Transverse colon (tissue), 4 donors: ENCODE measurements at regions not wholly inside any gene's neighbourhood (a gene's known extent, or its start where the extent isn't known, plus 50 kb on each side); places are given as distances from the start of the nearest gene placed in this dataset.

Source experiments
- DNase-seq: peaks from one replicate; pipeline ENCODE4 v3.0.0-alpha.2; 2019
- H3K27ac ChIP-seq, 4 donors: fragments of 200-600 bp; sonication (generic); 2 replicates each; pipeline ENCODE4 v1.5.1; 2016 to 2018; ENCODE audit warnings: inconsistent platforms in 4 of 4
- H3K27me3 ChIP-seq: fragments of 200-600 bp; sonication (generic); 2 replicates; pipeline ENCODE4 v1.5.1; 2017; ENCODE audit warnings: inconsistent platforms
- H3K36me3 ChIP-seq, 4 donors: fragments of 200-600 bp; sonication (generic); 2 replicates each; pipeline ENCODE4 v1.5.1; 2017 to 2019; ENCODE audit warnings: inconsistent platforms in 4 of 4
- H3K4me1 ChIP-seq, 4 donors: fragments of 200-600 bp; sonication (generic); 2 replicates each; pipeline ENCODE4 v1.5.1; 2017 to 2020; ENCODE audit warnings: inconsistent platforms in 4 of 4
- H3K4me3 ChIP-seq, 4 donors: fragments of 200-600 bp; sonication (generic); 1 replicate in 1 of 4; 2 replicates in 3 of 4; pipeline versions ENCODE4 v1.5.1 to v1.6.1; 2017 to 2019; ENCODE audit warnings: inconsistent platforms in 4 of 4
- H3K9me3 ChIP-seq, 2 donors: fragments of 200-600 bp; sonication (generic); 2 replicates each; pipeline ENCODE4 v1.5.1; 2017 to 2019; ENCODE audit warnings: inconsistent platforms in 2 of 2
- EP300 ChIP-seq: sonication (generic); formaldehyde crosslinking; IDR thresholded peaks from one replicate; pipeline ENCODE4 v1.6.1; 2017; ENCODE audit warnings: antibody characterized with exemption, low read depth
- POLR2A ChIP-seq: fragments of 450-650 bp; IDR thresholded peaks from one replicate; pipeline ENCODE4 v1.6.1; 2016; ENCODE audit warnings: antibody characterized with exemption, mild to moderate bottlenecking, moderate library complexity
- POLR2AphosphoS5 ChIP-seq, 3 donors: sonication (generic); formaldehyde crosslinking; IDR thresholded peaks; one replicate each; pipeline ENCODE4 v1.6.1; 2016; ENCODE audit warnings: antibody characterized with exemption in 3 of 3
- WGBS, 2 donors: methylation state at CpG; one replicate each; pipeline ENCODE4 v1.1.5; 2018; ENCODE audit warnings: low coverage in 1 of 2; 5-methylcytosine and 5-hydroxymethylcytosine counted together
- in situ Hi-C, 4 donors: fragments of 200-750 bp; cut with MboI; loops; one replicate each; pipeline versions ENCODE4 v1.15.0 to v1.15.1; 2017; ENCODE audit warnings: low sequenced_read_pairs in 3 of 4, low pct_ligation_motif_present in 1 of 4, low pct_unique_long_range_greater_than_20kb in 1 of 4
- intact Hi-C: fragments of 100-400 bp; cut with DNase I; formaldehyde crosslinking; loops from one replicate; pipeline ENCODE4 v1.15.1; 2023; ENCODE audit warnings: low total_unique reads
- TF ChIP-seq, protein P1 (sequence below), 5 experiments: fragments of 200-600 bp in 3 of 5; fragments of 450-650 bp in 2 of 5; sonication (generic) in 3 of 5; IDR thresholded peaks; 1 replicate in 2 of 5; 2 replicates in 3 of 5; pipeline ENCODE4 v1.5.1; 2016 to 2017; ENCODE audit warnings: antibody characterized with exemption in 5 of 5, inconsistent platforms in 3 of 5, mild to moderate bottlenecking in 2 of 5, moderate library complexity in 1 of 5

DNA sequence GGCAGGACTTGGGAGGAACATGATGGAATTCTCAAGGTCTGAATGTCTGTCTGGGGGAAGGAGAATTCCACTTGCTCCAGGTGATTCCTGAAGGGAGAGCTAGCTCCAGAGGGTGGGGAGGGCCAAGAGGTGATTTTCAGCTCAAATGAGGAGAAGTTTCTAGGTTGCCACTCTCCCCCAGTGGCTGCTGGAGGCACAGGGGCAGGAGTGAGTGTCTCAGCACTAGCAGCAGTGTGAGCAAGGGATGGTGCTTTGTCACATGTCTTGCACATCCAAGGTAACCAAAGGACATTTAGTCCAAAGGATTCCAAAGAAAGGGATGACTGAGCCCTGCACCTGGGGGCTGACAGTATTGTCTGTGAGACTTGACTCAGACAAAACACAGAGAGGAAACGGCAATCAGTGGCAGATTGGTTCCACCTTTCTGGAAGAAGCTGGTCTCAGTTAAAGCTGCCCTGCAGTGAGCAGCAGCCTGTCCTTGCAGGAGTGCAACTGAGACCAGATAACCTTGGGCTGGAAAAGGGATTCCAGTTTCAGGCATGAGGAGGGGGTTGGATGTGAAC, 51.2 kb upstream of the PCBD1 start:
- no peak overlapping the region for H3K4me3 ChIP-seq
- TF ChIP-seq POLR2A: no peak
- TF ChIP-seq, protein P1, sequence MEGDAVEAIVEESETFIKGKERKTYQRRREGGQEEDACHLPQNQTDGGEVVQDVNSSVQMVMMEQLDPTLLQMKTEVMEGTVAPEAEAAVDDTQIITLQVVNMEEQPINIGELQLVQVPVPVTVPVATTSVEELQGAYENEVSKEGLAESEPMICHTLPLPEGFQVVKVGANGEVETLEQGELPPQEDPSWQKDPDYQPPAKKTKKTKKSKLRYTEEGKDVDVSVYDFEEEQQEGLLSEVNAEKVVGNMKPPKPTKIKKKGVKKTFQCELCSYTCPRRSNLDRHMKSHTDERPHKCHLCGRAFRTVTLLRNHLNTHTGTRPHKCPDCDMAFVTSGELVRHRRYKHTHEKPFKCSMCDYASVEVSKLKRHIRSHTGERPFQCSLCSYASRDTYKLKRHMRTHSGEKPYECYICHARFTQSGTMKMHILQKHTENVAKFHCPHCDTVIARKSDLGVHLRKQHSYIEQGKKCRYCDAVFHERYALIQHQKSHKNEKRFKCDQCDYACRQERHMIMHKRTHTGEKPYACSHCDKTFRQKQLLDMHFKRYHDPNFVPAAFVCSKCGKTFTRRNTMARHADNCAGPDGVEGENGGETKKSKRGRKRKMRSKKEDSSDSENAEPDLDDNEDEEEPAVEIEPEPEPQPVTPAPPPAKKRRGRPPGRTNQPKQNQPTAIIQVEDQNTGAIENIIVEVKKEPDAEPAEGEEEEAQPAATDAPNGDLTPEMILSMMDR (IDR thresholded peaks at IDR 0.05): no peak
- WGBS, 2 donors: 57% methylated on average over 1 of the region's 1 CpG; no CpG with 5 or more reads in 1 of the 2 donors
- intact Hi-C loops (no loop called here), in situ Hi-C loops (loop anchor here in 2 of 4 donors (10.0 to 25.0 kb wide), 3 partner anchors 248 to 345 kb away; no protein-coding TSS in a partner anchor)
- no peaks in the 10 kb centered on the region for H3K36me3 ChIP-seq
- H3K4me1 ChIP-seq: peaks cover 0 to 5% (median 0%) of the 10 kb centered on the region in 4 donors
- no peaks in the 10 kb centered on the region for H3K27me3 ChIP-seq
- DNase-seq: no peak
- H3K27ac ChIP-seq: no peak overlapping the region
- no peaks in the 10 kb centered on the region for H3K9me3 ChIP-seq

DNA sequence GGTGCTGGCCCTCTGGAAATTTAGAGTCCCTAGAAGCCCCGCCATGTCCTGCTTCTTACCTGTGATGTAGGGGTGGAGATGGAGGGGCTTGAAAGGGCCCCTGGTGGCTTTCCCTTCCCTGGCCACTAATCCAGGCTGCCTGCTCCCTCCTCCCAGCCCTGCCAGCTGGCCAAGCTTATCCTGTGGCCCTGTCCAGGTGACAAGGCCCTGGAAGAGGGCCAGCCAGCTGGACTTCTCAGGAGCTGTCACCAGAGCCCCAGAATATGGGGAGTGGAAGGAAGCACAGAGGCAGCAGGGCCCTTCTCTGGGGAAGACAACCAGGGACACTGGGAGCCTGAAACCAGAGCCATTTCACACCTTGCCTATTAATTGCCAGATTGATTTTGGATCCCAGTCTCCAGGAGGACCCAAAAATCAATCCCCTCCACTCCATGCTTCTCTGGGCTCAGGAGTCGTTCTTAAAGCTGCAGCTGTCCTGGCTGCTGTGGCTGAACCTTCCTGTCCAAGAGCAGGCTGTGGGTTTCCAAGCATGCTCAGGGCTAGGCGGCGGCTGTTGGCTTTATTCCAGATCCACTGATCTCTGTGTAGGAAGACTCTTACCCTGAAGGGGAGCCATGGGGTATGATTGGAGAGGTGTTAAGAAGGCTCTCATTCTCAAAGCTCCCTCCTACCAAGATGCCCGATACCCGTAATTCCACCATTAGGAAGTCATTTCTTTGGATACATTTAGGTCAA, 52.6 kb upstream of the PCBD1 start:
- DNase-seq: no peak
- intact Hi-C loops: no loop called here
- H3K4me1 ChIP-seq: peaks cover 0 to 5% (median 0%) of the 10 kb centered on the region in 4 donors
- no peak for TF ChIP-seq EP300
- TF ChIP-seq POLR2AphosphoS5 (IDR thresholded peaks at IDR 0.05): no peak
- no peak for TF ChIP-seq POLR2A
- TF ChIP-seq, protein P1 (IDR thresholded peaks at IDR 0.05): no peak
- no peak overlapping the region for H3K4me3 ChIP-seq
- in situ Hi-C loops: loop anchor here in 1 of 4 donors (25.0 kb wide), 1 partner anchor 246 kb away; no protein-coding TSS in a partner anchor
- 66 to 83% methylated on average over 1 to 6 of the region's 6 CpGs for WGBS, 2 donors
- H3K9me3 ChIP-seq: no peaks in the 10 kb centered on the region
- H3K27ac ChIP-seq: no peak overlapping the region
- H3K36me3 ChIP-seq: no peaks in the 10 kb centered on the region
- H3K27me3 ChIP-seq: no peaks in the 10 kb centered on the region

- in situ Hi-C loops: loop anchor here in 1 of 4 donors (25.0 kb wide), 1 partner anchor 245 kb away; no protein-coding TSS in a partner anchor
- WGBS, 2 donors: 86% methylated on average over 6 of the region's 6 CpGs; no CpG with 5 or more reads in 1 of the 2 donors
- Histone ChIP-seq H3K27ac (no peak overlapping the region), H3K4me3 (no peak overlapping the region), H3K4me1 (peaks cover 0 to 5% (median 0%) of the 10 kb centered on the region in 4 donors), H3K9me3 (no peaks in the 10 kb centered on the region), H3K36me3 (no peaks in the 10 kb centered on the region), H3K27me3 (no peaks in the 10 kb centered on the region)
- intact Hi-C loops: no loop called here
- DNase-seq: no peak
- no peak for TF ChIP-seq POLR2AphosphoS5 (IDR thresholded peaks at IDR 0.05)
- TF ChIP-seq EP300: no peak
- no peak for TF ChIP-seq POLR2A
- TF ChIP-seq, protein P1 (IDR thresholded peaks at IDR 0.05): no peak
Observed at GRCh38 chr10:70942125-70942524, 53.8 kb upstream of the PCBD1 start.

DNA sequence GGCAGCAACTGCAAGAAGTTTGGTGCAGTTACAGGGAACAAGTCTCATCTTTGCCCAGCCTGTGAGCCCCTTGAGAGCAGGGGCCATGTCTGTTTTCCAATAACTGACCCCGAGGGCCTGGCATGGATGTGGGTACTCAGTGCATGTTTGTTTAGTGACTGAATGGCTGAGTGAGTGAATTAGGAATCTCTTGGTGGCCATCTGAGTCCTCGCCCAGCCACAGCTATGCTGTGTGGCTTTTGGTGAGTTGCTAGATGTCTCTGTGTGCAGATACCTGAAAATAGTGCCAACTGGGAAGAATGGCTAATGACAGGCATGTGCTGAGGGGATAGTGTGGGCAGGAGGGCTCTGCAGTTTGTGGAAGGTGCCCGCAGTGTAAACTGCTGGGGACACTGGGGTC, 54.4 kb upstream of the PCBD1 start:
- TF ChIP-seq, protein P1 (IDR thresholded peaks at IDR 0.05): no peak
- TF ChIP-seq POLR2AphosphoS5 (IDR thresholded peaks at IDR 0.05): no peak
- TF ChIP-seq POLR2A: no peak
- TF ChIP-seq EP300: no peak
- intact Hi-C loops: no loop called here
- Histone ChIP-seq H3K4me1 (peaks cover 0 to 5% (median 0%) of the 10 kb centered on the region in 4 donors), H3K36me3 (no peaks in the 10 kb centered on the region), H3K4me3 (no peak overlapping the region), H3K27me3 (no peaks in the 10 kb centered on the region), H3K27ac (no peak overlapping the region), H3K9me3 (no peaks in the 10 kb centered on the region)
- in situ Hi-C loops: loop anchor here in 1 of 4 donors (25.0 kb wide), 1 partner anchor 245 kb away; no protein-coding TSS in a partner anchor
- no peak for DNase-seq
- WGBS, 2 donors: 67 to 100% methylated on average over 1 to 3 of the region's 3 CpGs
